Sigmoid colon (tissue), 3 donors: ENCODE measurements at regions not wholly inside any gene's neighbourhood (a gene's known extent, or its start where the extent isn't known, plus 50 kb on each side); places are given as distances from the start of the nearest gene placed in this dataset.

Experiments
- POLR2A ChIP-seq, 2 donors: fragments of 450-650 bp; IDR thresholded peaks; one replicate each; pipeline ENCODE4 v1.6.1; 2016; ENCODE audit warnings: antibody characterized with exemption in 2 of 2, mild to moderate bottlenecking in 2 of 2, moderate library complexity in 2 of 2
- TF ChIP-seq, protein P1 (sequence below), 4 experiments: fragments of 450-650 bp in 3 of 4; fragments of 200-600 bp in 1 of 4; IDR thresholded peaks; one replicate each; pipeline ENCODE4 v1.5.1; 2016 to 2019; ENCODE audit warnings: antibody characterized with exemption in 4 of 4, mild to moderate bottlenecking in 3 of 4, moderate library complexity in 2 of 4

DNA sequence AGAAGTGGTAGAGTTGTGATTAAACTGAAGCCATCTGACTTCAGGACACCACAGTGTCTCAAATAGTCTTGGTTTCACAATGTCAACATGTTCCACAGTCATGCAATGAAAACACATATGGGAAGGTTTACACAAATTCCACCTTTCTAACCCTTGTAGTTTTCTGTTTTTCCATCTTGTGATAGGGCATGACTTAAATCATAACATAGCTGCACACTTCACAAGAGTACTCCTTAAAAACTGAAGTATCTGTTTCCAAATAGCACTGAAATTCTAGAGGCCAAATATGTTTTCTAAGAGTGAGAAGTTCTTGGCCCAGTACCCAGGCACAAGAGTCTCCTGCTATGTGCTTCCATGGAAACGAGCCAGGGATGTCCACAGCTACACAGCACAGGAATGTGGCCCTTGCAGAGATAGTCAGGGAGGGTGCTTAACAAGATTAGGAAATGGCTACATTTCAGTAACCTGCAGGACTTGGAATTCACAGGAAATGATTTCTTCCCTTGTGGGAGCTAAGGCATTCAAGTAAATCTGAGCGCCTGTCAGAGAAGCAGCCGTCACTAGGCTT lies 269.1 kb downstream of the NDFIP2 start:
- TF ChIP-seq, protein P1, sequence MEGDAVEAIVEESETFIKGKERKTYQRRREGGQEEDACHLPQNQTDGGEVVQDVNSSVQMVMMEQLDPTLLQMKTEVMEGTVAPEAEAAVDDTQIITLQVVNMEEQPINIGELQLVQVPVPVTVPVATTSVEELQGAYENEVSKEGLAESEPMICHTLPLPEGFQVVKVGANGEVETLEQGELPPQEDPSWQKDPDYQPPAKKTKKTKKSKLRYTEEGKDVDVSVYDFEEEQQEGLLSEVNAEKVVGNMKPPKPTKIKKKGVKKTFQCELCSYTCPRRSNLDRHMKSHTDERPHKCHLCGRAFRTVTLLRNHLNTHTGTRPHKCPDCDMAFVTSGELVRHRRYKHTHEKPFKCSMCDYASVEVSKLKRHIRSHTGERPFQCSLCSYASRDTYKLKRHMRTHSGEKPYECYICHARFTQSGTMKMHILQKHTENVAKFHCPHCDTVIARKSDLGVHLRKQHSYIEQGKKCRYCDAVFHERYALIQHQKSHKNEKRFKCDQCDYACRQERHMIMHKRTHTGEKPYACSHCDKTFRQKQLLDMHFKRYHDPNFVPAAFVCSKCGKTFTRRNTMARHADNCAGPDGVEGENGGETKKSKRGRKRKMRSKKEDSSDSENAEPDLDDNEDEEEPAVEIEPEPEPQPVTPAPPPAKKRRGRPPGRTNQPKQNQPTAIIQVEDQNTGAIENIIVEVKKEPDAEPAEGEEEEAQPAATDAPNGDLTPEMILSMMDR (IDR thresholded peaks at IDR 0.05) = no peak
- TF ChIP-seq POLR2A (IDR thresholded peaks at IDR 0.05) = no peak
